ENCODE measurements at regions not wholly inside any gene's neighbourhood (a gene's known extent, or its start where the extent isn't known, plus 50 kb on each side); places are given as distances from the start of the nearest gene placed in this dataset.

DNA sequence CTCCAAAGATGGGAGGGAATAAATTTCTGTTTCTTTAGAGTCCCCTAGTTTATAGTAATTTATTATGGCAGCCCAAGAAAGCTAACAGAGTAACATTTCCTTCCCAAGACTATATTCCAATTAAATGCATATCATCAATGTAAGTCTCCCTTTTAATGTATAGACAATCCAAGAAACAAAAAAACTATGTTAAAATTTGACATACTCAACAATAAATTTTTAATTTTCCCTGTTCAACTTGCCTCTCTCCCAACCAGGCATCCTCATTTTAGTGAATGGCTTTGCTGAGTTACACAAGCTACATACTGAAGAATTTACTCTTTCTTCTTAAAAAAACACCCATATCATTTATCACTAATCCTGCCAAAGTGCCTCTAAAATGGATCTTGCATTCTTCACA lies 1357.7 kb downstream of the PCDH9 start:
- DNase-seq = no peak

DNA sequence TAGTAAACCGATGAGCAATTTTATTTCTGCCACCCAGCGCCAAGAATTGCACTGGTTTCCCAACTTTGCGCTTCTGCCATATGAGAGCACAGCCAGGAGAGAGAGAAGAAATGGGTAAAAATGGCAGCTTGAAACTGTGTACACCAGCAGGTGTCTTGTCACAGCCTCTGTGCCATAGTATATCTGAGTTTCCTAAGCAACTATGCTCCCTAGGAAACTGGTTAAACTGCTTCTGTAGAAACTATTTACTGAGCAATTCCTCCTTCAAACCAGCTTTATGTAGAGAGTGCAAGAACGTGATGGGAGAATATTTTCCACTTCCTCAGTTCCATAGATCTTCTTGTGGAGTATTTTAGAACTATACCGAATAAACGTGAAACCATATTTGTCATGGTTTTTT lies 1361.3 kb downstream of the PCDH9 start:
- no peak for DNase-seq

- no peak for DNase-seq
These were observed 1362.0 kb downstream of the PCDH9 start for GRCh38 chr13:65868099-65868498.

DNA sequence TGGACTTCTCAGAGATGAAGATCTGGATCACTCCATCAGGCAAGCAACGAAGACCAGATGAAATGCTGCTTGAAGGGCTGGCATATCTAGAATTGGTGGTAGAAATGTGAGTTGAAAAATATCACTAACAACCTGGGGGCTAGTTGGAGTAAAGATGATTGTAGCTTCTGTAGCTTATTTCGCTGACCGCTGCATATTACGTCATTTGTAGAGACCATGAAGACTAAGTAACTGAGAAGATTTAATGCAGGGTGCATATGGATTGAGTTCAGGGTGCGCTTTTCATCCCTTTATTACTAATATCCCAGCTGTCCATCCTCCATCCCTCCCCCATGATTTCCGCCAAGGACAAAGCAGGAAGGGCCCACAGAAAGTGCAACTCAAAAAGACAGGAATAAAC lies 1364.0 kb downstream of the PCDH9 start:
- DNase-seq = no peak

GRCh38 chr13:65865206-65865605 lies 1364.9 kb downstream of the PCDH9 start:
- no peak for DNase-seq

DNA sequence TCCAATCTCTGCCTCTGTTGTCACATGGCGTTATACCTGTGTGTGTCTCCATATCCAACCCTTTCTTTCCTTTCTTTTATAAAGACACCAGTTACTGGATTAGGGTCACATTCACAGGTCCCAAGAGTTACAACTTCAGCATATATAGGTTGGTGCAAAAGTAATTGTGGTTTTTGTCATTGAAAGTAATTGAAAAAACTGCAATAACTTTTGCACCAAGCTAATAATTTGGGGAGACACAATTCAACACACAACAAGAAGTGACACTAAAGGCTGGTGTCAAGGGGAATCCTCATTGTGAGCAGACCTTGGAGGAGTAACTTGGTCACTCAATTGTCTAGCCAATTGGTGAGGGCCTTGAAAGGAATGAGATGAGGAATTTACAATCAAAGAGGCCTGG lies 1366.1 kb downstream of the PCDH9 start:
- no peak for DNase-seq

- DNase-seq = no peak
These were observed 1369.8 kb downstream of the PCDH9 start for GRCh38 chr13:65860306-65860705.

DNA sequence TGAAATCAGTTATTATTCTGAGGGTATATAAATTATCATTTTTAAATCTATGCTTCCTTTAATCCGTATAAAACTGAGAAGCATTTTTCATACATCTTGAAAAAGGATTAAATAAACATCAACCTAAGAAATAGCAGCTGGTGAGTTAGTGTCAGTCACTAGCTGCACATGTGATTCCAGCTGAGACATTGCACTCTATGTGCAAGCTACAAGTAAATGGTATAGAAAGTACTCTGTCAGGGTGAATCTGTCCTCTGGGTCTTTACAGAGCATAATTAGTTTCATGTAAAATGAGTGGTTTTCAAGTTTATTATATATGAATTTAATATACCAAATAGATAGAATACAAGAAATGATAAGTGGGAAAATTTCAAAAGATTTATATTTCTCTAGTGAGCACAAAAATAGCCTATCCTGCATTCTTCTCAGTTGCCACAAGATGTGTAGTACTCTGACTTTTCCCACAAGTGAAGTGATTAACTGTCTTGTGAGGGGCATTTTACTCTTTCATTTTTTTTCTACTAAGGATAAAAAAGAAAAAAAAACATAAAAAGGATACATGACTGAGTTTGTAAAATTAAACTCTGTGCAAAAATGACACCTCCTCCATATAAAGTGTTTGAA lies 1372.1 kb downstream of the PCDH9 start:
- no peak for DNase-seq

GRCh38 chr13:65856431-65856830 lies 1373.7 kb downstream of the PCDH9 start:
- no peak for DNase-seq

GRCh38 chr13:65855242-65855805 lies 1374.8 kb downstream of the PCDH9 start:
- DNase-seq = no peak

DNA sequence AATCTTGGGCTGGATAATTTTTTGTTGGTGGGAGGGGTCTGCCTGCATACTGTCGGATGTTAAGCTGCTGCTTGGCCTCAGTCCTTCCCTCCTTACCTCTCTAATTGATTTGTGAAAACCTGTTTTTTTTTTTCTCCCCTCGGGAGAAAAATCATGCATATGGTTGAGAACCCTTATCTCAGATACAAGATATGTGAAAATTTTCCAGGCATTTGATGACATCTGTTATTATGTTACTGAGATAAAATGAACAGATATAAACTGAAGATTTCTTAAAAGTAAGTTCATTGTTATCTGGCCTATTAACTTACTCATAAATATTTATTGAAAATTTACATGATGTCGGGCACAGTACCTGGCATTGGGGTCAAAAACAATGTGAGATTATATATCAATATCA lies 1375.7 kb downstream of the PCDH9 start:
- DNase-seq = no peak

DNA sequence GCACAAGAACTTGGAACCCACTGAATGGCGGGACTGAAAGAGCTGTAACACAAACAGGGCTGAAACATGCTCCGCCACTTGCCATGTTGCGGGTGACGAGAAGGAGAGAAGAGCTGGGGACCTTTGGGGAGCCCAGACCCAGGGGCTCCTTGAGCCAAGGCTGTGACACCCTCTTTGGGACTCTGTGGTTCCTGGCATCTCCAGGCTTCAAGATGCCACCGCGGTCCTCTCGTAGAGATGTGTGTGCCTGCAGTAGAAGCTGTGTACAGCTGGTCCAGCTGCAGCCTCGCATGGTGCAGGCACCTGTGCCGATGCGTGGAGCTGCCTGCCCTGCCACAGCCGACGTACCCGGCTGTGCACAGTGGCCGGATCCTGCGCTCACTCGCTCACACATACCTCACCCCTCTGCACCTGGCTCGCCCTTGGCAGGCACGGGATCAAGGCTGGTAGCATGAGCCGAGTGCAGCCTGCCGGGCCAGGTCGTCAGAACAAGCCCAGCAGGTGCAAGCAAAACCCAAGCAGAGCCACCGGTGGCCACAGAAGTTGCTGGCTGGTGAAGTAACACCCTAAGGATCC lies 1385.8 kb downstream of the PCDH9 start:
- DNase-seq = no peak

DNA sequence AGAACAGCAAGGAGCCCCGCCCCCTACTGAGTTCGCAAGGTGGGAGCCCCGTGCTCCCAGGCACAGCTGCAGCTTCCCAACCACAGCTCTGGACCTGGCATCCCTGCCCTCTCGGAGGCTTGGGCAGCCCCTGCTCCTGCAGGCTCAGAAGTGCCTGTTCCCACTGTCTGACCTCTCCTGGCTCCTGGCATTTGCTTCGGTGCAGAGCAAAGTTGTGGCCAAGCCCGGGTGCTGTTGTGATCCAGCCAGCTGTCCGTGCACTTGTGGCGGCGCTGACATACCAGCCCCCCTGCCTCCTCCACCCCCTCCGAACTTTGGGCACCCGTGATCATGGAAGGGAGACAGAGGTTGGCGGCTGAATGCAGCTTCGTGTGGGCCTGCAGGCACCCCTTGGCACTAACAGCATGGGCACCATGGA lies 1386.8 kb downstream of the PCDH9 start:
- no peak for DNase-seq

GRCh38 chr13:65841156-65841555 lies 1389.0 kb downstream of the PCDH9 start:
- no peak for DNase-seq

GRCh38 chr13:65836066-65836465 lies 1394.1 kb downstream of the PCDH9 start:
- no peak for DNase-seq

- no peak for DNase-seq
These were observed 1395.2 kb downstream of the PCDH9 start for GRCh38 chr13:65834897-65835296.

- DNase-seq = no peak
These were observed 1399.5 kb downstream of the PCDH9 start for GRCh38 chr13:65830411-65831205.

DNA sequence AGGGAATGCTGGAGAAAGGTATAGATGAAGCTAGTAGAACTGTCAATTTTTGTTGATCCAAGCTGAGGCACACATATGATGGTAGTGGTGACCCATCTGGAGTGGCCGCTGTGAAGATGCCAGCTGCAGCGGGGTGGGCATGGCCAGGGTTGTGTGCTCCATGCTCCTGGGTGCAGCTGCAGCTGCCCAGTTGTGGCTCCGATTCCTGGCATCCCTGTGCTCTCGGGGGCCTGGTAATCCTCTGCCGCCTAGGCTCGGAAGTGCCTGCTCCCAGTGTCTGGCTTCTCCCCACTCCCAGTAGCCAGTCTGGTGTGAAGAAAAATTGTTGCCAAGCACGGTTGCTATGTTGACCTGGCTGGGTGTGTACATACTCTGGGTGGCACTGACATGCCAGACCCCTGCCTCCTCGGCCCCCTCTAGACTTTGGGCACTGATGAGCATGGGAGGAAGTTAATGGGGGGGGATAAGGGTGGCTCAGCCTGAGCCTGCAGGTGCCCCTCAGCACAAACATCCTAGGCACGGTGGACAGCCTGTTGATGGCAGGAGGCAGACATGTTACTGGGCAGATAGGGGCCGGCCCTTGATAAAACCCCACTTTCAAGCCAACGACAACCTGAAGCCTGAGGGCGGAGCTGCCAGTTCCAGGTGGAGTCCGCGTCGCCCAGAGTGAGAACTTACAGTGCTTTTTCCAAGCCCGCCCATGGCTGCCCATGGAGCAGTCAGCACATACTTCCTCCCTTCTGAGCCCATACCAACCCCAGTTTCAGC lies 1400.7 kb downstream of the PCDH9 start:
- no peak for DNase-seq

DNA sequence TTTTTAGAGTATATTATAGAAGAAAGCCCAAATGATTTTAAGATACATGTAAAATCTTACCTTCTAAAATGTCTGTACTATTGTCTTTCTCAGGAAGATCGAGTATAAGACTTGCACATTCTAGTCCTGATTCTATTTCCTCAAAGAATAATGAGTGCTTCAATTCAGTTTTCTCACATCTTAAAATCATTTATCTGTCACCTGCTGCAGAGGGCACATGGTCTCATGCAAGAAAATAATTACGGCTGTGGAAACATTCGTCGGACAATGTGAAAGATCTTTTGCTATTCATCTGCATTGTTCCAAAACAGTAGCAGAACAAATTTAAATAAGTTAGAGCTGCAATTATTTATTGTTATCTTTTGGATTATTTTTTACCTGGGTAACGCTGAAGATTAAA lies 1403.5 kb downstream of the PCDH9 start:
- no peak for DNase-seq

DNA sequence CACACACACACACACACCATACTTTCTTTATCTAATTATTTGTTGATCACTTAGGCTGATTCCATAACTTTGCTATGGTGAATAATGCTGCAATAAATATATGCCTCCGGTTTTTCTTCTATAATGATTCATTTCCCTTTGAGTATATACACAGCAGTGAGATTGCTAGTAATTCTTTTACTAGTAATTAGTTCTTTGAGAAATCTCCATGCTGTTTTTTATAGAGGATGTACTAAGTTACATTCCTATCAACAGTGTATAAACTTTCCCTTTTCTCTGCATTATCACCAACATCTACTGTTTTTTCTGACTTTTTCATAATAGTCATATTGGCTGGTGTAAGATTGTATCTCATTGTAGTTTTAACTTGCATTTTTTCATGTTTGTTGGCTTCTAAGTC lies 1405.1 kb downstream of the PCDH9 start:
- no peak for DNase-seq

DNA sequence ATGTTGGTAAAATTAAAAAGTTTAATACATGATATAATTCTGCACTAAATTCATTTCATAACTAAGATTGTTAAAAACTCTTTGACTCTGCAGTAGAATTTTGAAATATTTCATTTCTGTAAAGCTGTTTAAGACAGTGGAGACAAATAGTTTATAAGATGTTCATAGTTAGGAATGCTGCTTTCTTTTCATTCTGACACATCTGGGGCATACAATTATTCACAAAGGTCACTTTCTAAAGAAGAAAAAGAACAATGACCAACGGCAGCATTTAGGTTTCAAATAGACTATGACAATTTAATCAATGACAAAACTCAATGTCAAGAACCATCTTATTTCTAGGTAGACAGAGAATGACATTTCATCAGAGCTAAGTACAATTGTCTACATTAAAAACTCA lies 1422.1 kb downstream of the PCDH9 start:
- DNase-seq = no peak

DNA sequence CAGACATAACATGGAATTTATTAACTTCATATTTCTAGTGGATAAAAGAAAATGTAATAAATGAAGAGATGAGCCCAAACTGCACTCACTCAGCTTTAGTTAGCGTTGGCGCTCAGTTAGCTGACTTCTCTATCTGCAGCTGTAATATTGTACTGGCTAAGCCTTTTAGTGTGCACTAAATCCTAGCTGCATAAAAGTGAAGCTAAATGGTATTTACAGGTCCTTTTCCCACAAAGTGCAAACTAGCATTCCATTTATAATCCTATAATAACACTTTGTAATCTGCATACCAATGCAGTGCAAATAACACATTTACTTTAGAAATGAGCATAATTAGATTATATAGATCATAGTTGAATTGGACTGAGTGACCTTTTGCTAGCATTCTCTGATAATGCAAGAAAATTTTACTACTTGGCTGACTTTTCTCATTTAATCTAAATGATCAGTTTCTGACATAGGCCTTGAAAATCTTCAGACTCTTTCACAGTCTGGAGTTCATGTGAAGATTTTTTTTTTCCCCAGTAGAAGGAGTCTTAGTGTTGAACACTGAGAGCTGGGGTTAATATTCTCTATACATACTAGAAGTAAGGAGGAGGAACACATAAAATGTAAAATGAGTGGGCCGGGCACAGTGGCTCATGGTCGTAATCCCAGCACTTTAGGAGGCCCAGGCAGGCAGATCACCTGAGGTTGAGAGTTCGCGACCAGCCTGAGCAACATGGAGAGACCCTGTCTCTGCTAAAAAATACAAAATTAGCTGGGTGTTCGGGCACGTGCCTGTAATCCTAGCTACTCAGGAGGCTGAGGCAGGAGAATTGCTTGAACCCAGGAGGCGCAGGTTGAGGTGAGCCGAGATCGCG lies 1426.4 kb downstream of the PCDH9 start:
- DNase-seq = no peak
